Fibroblast of skin of abdomen (primary cell): ENCODE measurements at regions not wholly inside any gene's neighbourhood (a gene's known extent, or its start where the extent isn't known, plus 50 kb on each side); places are given as distances from the start of the nearest gene placed in this dataset.
"Not testable (repeated sequence)": the region's sequence is repeated elsewhere in the genome, so short reads cannot be mapped to it uniquely, and the experiment has no call there.

Source experiments
- DNase-seq: peaks from one replicate; pipeline ENCODE4 v3.0.0-alpha.2; 2013

- no peak for DNase-seq
These were observed 709.3 kb downstream of the EPHA7 start for GRCh38 chr6:92710048-92710447.

- DNase-seq, result no peak
These were observed 710.4 kb downstream of the EPHA7 start for GRCh38 chr6:92708945-92709344.

DNA sequence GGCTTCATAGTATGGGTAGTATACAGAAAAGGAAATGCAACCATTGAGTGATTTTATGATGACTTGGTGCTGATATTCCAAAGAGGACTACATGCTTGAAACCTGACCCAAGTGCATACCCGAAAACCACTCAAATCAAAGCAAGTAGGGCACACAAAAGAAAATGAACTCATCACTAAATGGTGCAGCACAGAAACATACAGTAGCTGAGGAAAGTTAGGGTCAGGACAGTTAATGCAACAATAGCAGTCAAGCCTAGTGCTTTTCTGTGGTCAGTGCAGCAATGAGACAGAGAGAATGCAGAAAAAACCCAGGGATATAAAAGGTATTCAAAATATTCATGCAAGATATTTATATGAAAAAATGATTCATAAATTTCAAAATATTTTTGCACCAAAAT, 711.1 kb downstream of the EPHA7 start:
- peak; percentile 2 for DNase-seq

DNA sequence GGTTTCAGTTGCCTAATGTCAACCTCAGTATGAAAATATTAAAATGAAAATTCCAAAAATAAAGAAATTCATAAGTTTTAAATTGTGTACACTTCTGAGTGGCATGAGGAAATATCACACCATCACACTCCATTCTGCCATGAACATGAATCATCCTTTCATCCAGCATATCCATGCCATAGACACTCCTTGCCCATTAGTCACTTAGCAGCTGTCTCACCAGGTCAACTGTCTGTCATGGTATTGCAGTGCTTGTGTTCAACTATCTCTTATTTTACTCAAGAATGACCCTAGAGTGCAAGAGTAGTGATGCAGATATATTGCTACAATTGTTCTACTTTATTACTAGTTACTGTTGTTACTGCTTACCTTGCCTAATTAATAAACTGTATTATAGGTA, 712.4 kb downstream of the EPHA7 start:
- peak; percentile 1 for DNase-seq

GRCh38 chr6:92701425-92702096, 717.8 kb downstream of the EPHA7 start:
- no peak for DNase-seq

DNA sequence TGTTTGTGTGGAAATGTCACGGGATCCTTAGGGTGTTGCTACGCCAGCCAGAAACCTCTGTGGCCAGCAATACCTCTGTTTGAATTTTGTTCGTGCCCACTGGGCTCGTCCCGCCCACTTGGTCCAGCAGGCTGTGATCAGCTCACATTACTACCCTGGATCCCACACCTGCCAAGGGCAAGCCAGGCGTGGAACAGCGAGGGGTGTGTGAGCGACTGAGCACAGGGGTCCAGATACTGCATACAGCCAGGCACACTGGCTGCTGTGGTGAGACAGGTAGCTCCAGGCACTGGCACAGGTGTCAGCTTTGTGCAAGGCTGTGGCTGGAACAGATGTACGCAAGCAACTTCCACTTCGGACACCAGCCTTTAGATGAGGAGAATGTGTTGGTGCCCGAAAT, 718.9 kb downstream of the EPHA7 start:
- DNase-seq, result no peak

GRCh38 chr6:92690997-92691599, 728.3 kb downstream of the EPHA7 start:
- DNase-seq, result peak; percentile 2

GRCh38 chr6:92688342-92688741, 731.0 kb downstream of the EPHA7 start:
- no peak for DNase-seq

DNA sequence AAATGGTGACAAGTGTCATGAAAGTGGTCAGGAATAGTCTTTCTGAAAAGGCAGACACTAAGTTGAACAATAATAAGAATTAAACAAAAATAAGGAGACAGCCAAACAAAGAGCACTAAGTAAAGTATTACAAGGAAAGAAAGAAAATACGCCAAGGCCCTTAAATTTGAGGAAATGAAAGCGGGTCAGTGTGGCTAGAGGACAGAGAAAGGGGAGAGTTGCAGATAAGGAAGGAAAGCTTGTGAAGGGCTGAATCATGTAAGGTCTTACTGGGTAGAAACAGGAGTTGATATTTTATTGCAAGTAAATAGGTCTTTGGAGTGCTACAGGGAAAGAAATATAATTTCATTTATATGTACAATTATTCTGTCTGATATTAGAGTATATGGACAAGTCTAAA, 732.1 kb downstream of the EPHA7 start:
- no peak for DNase-seq

- peak; percentile 49 for DNase-seq
These were observed 735.0 kb downstream of the EPHA7 start for GRCh38 chr6:92684386-92684785.

DNA sequence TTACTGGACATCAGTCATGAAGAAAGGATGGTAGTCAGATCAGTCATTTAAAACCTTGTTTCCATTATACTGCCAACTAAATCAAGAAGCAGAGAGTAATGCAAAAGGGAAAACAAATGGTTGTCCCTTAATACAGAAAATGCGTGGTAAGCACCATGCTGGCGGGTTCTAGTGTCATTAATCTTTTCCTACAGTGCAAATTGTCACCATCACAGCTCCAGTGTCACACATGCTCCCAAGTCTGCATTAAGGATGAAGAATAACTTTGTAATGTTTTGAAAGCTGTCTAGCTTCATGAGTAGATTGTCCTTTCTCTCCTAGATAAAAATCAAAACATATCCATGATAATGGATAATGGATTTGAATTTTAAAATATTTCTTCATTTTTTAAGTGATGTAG, 735.6 kb downstream of the EPHA7 start:
- no peak for DNase-seq

DNA sequence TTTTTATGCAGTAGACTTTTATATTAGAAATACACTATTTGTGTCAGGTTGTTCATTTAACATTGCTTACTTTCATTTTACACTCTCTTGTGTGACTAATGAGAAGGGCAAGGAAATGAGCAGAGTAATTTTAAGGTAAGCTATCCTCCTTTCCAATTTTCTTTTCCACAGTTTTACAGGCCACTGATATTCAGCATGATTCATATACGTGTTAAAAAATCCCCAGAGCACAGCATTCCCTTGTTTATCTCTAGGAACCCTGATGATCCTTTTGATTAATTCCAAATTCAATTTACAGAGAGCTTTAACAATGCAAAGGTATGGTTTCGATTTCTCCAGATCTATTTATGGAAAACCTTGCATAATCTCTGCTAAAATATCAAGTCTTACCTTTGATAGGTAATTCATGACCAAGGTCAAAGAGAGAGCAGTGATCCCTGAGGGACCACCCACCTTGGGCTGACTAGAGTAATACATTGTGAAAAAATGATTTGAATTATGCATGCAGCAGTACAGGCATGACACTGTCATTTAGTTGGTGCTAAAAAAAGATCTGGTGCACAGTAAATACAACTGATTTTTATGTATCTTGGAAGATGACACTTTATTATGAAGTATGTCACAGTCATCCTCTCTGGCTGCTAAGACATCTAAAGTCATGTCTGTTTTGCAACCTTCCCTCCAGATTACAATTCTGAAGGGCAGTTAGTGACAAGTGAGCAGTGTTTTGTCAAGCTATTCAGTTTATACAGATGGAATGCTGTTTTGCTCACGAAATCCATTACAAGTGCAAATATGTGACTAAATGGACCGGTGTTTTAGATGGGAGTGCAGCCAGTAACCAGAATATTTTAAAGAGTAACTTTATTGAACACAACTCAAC, 736.6 kb downstream of the EPHA7 start:
- no peak for DNase-seq

- DNase-seq, result no peak
These were observed 738.0 kb downstream of the EPHA7 start for GRCh38 chr6:92681401-92681800.

DNA sequence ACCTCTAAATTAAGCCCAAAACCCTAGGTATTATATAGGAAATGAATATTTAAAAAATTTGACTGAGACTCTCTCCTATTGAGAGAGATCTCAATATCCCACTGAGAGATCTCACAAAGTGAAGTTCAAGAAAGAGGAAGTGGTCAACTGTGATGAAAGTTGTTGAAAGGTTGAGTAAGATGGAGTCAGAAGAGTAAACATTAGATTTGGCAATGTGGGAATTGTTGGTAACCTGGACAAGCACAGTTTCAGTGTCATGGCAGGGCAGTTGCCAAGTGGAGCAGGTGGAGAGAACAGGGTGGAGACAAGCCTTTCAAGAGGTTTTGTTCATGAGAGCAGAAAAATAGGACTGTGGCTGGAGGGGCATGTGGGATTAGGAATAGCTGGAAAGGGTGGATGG, 747.9 kb downstream of the EPHA7 start:
- not testable (repeated sequence) for DNase-seq

DNA sequence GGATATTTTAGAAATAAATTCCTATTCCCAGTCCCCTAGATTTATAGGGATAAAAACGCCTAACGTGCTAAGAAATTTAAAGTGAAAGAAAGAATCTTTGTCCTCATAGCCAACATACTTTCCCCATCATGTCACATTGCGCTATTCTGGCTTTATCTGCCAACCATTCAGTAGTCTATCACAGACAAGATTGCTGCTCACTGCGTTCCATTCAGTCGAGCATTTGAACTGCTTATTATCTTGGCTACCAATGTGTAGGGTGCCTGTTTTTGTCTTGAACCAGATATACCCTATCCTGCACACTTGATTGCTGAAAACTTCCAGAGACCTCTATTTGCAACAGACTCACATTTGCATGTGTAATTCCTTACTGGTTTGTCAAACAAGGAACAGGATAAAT, 751.5 kb downstream of the EPHA7 start:
- DNase-seq, result no peak

DNA sequence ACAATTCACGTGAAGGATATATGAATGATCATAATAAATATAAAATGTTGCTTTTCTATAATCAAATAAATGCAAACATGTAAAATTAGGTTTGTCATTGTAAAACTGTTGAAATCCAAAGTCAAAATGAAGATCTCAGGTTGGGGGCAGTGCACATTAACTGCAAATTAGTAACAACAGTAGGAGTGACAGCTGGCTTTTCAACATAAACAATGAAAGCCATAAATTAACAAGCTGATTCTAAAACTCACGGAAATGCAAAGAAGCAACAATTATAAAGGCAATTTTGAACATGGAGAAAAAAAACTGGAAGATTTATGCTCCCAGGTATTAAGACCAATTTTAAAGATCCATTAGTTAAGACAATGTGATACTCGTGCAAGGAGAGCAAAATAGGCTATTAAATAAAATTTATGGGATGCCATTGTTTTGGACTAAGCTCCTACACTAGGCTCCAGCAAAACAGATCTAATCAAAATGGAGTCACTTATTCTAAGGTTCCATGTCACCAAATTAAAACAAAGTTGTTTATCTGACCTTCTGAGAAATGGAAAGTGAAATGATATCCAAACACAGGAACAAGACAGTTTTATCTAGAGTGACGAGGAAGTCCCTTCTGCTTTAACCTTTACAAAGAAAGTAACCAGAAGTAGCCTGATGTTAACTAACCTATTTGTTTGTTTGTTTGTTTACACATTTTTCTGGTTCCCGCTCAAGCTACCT, 770.8 kb downstream of the EPHA7 start:
- DNase-seq, result no peak

GRCh38 chr6:92647630-92648029, 771.7 kb downstream of the EPHA7 start:
- DNase-seq, result no peak

GRCh38 chr6:92644104-92644791, 775.1 kb downstream of the EPHA7 start:
- peak; percentile 21 for DNase-seq

DNA sequence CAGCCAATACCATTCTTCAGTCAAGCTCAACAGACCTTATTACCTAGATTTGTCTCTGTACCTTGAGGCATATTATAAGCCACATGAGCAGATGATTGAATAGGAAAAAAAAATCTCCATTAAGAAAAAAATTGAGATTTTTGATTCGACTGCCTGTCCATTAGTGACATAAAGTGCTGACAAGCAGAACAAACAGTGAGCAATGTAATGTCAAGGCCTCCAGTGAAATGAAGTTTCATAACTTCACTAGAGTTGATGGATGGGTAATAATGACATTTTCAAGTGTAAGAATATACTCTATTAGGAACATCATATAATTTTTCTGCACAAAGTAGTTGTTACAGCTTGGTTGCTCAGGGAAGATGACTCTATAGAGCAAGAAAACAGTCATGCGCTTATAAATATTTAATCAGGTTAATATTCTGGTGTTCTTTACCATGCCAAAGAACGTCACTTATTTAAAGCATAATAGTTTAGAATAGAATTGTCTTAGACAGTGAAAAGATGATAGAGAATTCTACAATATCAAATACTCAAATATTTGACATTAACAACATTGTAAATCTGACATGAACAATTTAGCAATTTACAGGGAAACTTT, 783.7 kb downstream of the EPHA7 start:
- no peak for DNase-seq

GRCh38 chr6:92634561-92634960, 784.8 kb downstream of the EPHA7 start:
- DNase-seq, result no peak

DNA sequence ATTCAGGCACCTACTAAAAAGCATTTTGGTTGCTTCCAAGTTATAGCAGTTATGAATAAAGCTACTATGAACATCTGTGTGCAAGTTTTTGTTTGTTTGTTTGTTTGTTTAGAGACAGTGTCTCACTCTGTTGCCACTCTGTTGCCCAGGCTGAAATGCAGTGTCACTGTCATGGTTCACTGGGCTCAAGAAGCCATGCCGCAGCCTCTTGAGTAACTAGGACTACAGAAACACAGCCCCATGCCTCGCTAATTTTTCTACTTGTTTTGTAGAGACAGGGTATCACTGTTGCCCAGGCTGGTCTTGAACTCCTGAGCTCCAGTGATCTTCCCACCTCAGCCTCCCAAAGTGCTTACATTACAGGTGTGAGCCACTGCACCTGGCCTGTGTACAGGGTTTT, 795.9 kb downstream of the EPHA7 start:
- no peak for DNase-seq

GRCh38 chr6:92617721-92618120, 801.6 kb downstream of the EPHA7 start:
- no peak for DNase-seq
